ENCODE measurements at regions not wholly inside any gene's neighbourhood (a gene's known extent, or its start where the extent isn't known, plus 50 kb on each side); places are given as distances from the start of the nearest gene placed in this dataset.

GRCh38 chr10:83205861-83206260, 933.4 kb upstream of the GHITM start:
- no peaks in the 10 kb centered on the region for H3K4me1 Mint-ChIP-seq (ENCODE audit: low read depth)
- H3K9me3 Mint-ChIP-seq (ENCODE audit: low read depth): peaks cover 16% of the 10 kb centered on the region
- no peak overlapping the region for H3K27ac Mint-ChIP-seq (ENCODE audit: unreplicated experiment)
- H3K27me3 Mint-ChIP-seq (ENCODE audit: low read depth): peaks cover 4% of the 10 kb centered on the region
- peaks cover 1% of the 10 kb centered on the region for H3K36me3 Mint-ChIP-seq (ENCODE audit: low read depth)
- no peak for DNase-seq (ENCODE audit: low spot score)
- TF ChIP-seq CTCF (IDR thresholded peaks at IDR 0.05): no peak
- H3K4me3 Mint-ChIP-seq (ENCODE audit: unreplicated experiment): no peak overlapping the region

- Mint-ChIP-seq H3K27me3 (ENCODE audit: low read depth) (no peaks in the 10 kb centered on the region), H3K36me3 (ENCODE audit: low read depth) (no peaks in the 10 kb centered on the region), H3K4me1 (ENCODE audit: low read depth) (no peaks in the 10 kb centered on the region), H3K4me3 (ENCODE audit: unreplicated experiment) (no peak overlapping the region), H3K9me3 (ENCODE audit: low read depth) (no peaks in the 10 kb centered on the region), H3K27ac (ENCODE audit: unreplicated experiment) (no peak overlapping the region)
- no peak for DNase-seq (ENCODE audit: low spot score)
- no peak for TF ChIP-seq CTCF (IDR thresholded peaks at IDR 0.05)
These were observed 926.5 kb upstream of the GHITM start for GRCh38 chr10:83212632-83213334.

- Mint-ChIP-seq H3K27ac (ENCODE audit: unreplicated experiment) (no peak overlapping the region), H3K9me3 (ENCODE audit: low read depth) (no peaks in the 10 kb centered on the region), H3K36me3 (ENCODE audit: low read depth) (no peaks in the 10 kb centered on the region), H3K27me3 (ENCODE audit: low read depth) (no peaks in the 10 kb centered on the region), H3K4me3 (ENCODE audit: unreplicated experiment) (no peak overlapping the region), H3K4me1 (ENCODE audit: low read depth) (no peaks in the 10 kb centered on the region)
- no peak for TF ChIP-seq CTCF (IDR thresholded peaks at IDR 0.05)
- no peak for DNase-seq (ENCODE audit: low spot score)
These were observed 925.2 kb upstream of the GHITM start for GRCh38 chr10:83214136-83214535.

- no peaks in the 10 kb centered on the region for H3K36me3 Mint-ChIP-seq (ENCODE audit: low read depth)
- no peak overlapping the region for H3K27ac Mint-ChIP-seq (ENCODE audit: unreplicated experiment)
- no peak for DNase-seq (ENCODE audit: low spot score)
- no peaks in the 10 kb centered on the region for H3K27me3 Mint-ChIP-seq (ENCODE audit: low read depth)
- H3K9me3 Mint-ChIP-seq (ENCODE audit: low read depth): no peaks in the 10 kb centered on the region
- no peak for TF ChIP-seq CTCF (IDR thresholded peaks at IDR 0.05)
- no peak overlapping the region for H3K4me3 Mint-ChIP-seq (ENCODE audit: unreplicated experiment)
- no peaks in the 10 kb centered on the region for H3K4me1 Mint-ChIP-seq (ENCODE audit: low read depth)
These were observed 921.1 kb upstream of the GHITM start for GRCh38 chr10:83218205-83218604.

GRCh38 chr10:83222300-83222699, 917.0 kb upstream of the GHITM start:
- Mint-ChIP-seq H3K36me3 (ENCODE audit: low read depth) (no peaks in the 10 kb centered on the region), H3K27me3 (ENCODE audit: low read depth) (peaks cover 2% of the 10 kb centered on the region), H3K4me1 (ENCODE audit: low read depth) (no peaks in the 10 kb centered on the region), H3K9me3 (ENCODE audit: low read depth) (no peaks in the 10 kb centered on the region), H3K4me3 (ENCODE audit: unreplicated experiment) (no peak overlapping the region), H3K27ac (ENCODE audit: unreplicated experiment) (no peak overlapping the region)
- no peak for DNase-seq (ENCODE audit: low spot score)
- no peak for TF ChIP-seq CTCF (IDR thresholded peaks at IDR 0.05)
